Middle frontal gyrus (tissue), 1 donor: ENCODE measurements at regions not wholly inside any gene's neighbourhood (a gene's known extent, or its start where the extent isn't known, plus 50 kb on each side); places are given as distances from the start of the nearest gene placed in this dataset.
"Not testable (repeated sequence)": the region's sequence is repeated elsewhere in the genome, so short reads cannot be mapped to it uniquely, and the experiment has no call there.

Source experiments
- DNase-seq: peaks from one replicate; pipeline ENCODE4 v3.0.0-alpha.2; 2015; ENCODE audit warnings: low spot score; ENCODE audit errors: extremely low spot score

- DNase-seq: no peak
Observed at GRCh38 chr13:80921541-80921940, 580.6 kb upstream of the SPRY2 start.

GRCh38 chr13:80906860-80907259, 565.9 kb upstream of the SPRY2 start:
- no peak for DNase-seq

DNA sequence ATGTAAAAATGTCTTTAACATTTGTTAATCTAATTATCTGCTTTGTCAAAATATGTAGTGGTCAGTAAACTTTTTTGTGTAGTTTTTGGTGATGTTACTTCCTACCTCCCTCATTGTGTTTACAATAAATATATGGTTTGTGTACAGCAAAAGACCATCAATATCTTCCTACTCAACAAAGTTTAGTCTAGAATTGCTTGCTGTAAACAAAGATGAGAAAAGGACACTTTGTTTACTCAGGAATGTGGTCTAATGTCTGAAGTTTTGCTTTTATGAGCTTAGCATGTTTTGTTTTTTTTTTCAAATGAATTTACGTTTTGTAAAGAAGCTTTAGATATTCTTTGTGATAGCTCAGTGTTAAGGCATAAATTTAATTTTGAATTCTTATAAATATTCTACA, 563.5 kb upstream of the SPRY2 start:
- DNase-seq: no peak

GRCh38 chr13:80903911-80904310, 563.0 kb upstream of the SPRY2 start:
- no peak for DNase-seq

- DNase-seq: no peak
Observed at GRCh38 chr13:80901530-80901929, 560.6 kb upstream of the SPRY2 start.

GRCh38 chr13:80901111-80901510, 560.2 kb upstream of the SPRY2 start:
- no peak for DNase-seq

DNA sequence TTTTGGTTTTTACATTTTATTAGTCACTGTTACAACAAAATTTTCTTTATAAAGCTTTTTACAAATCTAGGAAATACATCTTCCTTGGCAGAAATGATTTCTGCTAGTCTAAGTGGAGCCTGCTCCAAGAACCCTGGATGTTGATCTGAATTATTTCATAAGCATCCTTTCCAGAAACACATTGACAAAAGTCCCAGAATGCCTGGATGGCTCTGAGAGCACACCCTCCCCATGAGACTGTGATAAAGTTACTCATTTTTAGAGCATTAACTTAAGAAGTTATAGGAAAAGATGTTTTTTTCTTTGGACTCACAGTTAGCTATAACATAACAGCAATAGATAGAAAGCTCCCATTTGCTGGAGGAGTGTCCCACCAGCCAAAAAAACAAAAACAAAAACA, 559.6 kb upstream of the SPRY2 start:
- no peak for DNase-seq

DNA sequence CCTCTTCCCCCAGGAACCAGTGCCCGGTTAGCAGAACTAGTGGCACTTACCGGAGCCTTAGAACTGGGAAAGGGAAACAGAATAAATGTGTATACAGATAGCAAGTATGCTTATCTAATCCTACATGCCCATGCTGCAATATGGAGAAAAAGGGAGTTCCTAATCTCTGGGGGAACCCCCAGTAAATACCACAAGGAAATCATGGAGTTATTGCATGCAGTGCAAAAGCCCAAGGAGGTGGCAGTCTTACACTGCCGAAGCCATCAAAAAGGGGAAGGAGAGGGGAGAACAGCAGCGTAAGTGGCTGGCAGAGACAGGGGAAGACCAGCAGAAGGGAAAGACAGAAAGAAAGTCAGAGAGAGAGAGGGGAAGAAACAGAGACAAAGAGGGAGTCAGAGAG, 556.7 kb upstream of the SPRY2 start:
- not testable (repeated sequence) for DNase-seq

DNA sequence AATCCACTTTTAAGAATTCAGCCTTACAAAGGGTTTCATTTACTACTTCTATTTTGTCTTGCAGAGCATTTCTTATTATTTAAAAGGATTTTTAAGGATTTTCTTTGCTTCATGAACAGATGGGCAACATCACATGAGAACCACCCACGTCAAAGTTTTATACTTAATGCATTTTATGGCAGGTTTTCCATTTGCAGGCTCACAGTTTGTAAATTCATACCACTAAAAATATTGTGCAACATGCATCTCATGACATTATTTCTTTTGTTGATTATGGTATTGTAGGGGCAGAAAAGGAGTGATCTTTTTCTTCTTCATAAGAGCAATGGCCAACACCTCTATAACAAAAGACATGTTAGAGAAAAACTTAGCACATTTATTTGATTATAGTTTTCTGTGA, 554.0 kb upstream of the SPRY2 start:
- DNase-seq: peak; percentile 56

DNA sequence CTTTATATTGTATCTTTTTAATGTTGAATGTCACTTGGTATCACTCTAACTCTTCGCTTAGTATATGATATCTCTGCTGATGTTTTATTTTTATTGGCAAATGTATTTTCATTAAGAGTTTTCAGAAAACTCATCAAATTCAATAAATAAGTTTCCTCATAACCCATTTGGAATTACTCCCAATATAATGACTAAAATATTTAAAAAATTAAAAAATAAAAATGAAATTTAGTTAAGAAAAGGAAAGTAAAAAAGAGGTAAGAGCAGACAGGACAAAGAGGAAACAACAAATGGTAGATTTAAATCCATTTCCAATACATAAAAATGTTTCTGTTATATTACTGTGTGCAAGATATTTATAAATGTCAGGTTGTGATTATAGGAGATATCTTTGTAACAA, 548.9 kb upstream of the SPRY2 start:
- DNase-seq: no peak

GRCh38 chr13:80888390-80888789, 547.5 kb upstream of the SPRY2 start:
- DNase-seq: no peak

GRCh38 chr13:80884056-80884785, 543.3 kb upstream of the SPRY2 start:
- DNase-seq: peak; percentile 18

DNA sequence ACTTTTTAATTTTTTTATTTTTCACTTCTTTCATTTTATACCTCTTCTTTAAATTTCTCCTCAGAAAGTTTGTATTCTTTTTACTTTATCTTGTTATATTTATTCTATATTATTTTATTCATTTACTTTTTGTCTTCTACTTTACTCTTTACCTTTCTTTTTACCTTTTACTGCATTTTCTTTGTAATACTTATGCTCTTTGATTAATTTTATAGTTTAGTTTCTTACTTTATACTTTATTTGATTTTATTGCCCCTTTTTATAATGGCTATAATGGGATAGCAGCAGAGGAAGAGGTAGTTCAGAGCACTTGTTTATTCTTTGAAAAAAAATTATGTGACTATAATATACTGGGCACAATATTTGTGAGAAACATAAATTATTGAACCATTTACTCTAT, 542.6 kb upstream of the SPRY2 start:
- DNase-seq: no peak

DNA sequence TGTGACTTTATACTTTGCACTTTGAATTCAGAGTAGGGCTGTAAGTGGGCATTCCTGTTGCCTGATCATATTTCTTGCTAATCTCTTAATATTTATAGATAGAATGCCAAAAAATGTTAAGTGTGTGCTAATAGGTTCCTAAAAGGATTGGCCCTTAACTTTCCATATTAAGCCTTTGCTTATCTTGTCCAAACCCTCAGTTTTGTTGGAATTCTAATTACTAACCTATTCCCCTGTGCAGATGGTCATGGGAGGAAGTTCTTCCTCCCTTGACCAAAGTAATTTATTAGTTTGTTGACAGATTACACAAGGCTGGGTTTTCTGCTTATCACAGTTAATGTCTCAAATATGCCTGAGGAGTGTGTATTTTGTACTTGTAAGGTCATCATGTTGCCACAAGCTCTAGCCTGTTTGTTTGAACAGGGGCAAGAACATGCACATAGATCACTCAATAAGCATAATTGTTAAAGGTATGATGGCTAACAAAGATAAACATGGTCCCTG, 541.1 kb upstream of the SPRY2 start:
- no peak for DNase-seq

- DNase-seq: no peak
Observed at GRCh38 chr13:80881495-80881894, 540.6 kb upstream of the SPRY2 start.

GRCh38 chr13:80881034-80881433, 540.1 kb upstream of the SPRY2 start:
- DNase-seq: no peak

- no peak for DNase-seq
Observed at GRCh38 chr13:80877944-80878241, 537.0 kb upstream of the SPRY2 start.

DNA sequence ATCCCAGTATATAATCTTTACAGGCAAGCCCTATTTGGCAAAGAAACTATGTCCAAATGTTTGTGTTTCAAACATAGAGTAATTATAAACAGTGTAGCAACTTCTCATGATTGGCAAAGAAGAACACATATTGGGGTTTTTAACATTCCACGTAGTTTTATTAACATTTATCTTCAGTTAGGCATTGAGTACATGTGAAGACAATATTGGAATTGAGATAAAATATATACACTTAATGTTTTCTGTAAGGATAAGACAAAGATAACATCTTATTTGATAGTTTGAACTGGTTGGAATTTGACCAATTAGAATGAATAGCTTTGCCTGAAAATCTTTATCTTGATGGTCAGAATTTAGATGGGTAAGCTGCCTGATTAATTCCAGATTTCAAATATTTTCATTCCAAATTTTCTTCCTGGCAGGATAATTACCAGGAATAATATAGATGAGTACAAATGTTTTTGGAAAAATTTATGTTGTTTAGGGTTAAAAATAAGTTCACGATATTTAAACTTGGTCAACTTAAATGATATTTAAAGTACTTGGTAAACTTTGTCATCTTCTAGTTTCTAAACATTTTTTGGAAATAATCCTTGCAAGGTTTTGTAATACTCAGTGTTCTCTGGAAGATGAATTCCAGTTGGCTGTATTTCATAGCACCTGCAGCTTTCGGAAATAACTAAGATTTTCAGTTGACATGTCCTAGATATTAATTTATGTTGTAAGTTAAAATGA, 536.5 kb upstream of the SPRY2 start:
- no peak for DNase-seq

DNA sequence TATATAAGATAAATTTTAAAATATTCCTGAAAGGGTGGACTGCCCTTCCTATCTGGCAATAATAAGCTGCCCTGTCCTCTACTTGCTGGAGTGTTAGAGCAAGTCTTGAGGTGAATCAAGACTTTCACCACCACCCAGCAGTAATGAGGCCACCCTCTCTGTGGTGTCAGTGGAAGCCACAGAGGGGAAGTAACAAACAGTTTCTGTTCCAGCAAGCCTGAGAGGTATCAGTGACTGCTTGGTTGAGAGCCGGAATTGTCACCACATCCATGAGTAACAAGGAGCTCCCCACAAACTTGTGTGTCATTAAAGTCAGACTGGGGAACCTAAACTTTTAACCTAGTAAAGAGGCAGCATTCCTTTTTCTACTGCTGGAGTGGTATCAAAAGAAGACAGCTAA, 532.7 kb upstream of the SPRY2 start:
- no peak for DNase-seq

DNA sequence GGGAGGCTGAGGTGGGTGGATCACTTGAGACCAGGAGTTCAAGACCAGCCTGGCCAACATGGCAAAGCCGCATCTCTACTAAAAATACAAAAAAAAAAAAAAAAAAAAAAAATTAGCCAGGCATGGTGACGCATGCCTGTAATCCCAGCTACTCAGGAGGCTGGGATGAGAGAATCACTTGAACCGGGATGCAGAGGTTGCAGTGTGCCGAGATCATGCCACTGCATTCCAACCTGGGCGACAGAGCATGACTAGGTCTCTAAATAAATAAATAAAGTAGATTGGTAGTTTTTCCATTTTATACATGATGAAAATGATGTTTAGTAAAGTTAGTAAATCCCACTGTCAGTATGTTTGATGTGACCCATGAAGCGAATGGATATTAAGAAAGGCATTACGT, 531.0 kb upstream of the SPRY2 start:
- not testable (repeated sequence) for DNase-seq

DNA sequence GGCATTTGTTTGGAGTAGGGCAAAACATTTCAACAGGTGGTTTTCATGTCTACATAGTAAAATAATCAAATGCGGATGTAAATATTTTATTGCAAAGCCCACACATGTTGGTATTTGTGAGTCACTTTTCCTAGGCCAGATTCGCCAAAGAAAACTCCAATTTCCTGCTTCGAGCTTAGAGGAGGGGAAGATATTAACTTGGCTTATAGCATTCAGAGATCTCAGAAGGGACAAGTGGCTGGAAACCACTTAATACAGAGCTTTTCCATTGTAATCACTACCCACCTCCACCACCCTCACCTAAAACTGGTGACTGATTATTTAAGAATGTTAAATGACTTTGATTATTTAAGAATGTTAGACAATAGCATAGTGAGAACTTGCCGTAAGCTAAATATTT, 530.6 kb upstream of the SPRY2 start:
- DNase-seq: no peak

GRCh38 chr13:80870186-80870585, 529.3 kb upstream of the SPRY2 start:
- no peak for DNase-seq

DNA sequence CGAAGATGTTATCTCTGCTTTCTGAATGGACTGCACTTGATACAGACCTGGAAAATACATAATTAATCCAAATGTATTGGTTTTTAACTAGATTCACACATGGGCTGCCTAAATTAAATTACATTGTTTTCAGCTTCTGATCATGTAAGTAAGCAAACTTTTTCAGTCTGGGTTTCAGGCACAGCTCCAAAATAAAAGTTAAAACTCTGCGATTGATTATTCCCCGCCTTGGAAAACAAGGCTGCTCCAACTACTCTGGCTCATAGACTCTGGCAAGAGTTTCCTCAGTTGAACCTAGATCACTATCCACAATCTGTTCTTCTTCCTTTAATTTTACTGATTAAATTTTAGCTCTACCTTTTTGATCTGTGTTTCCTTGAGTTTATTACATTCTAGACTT, 526.0 kb upstream of the SPRY2 start:
- no peak for DNase-seq
